Osteoblast (primary cell): ENCODE measurements at regions not wholly inside any gene's neighbourhood (a gene's known extent, or its start where the extent isn't known, plus 50 kb on each side); places are given as distances from the start of the nearest gene placed in this dataset.
A peak's percentile ranks its signal among the peaks of the same experiment; 100 is the strongest.

Source experiments
- DNase-seq: peaks from one replicate; pipeline ENCODE4 v3.0.0; 2011; ENCODE audit warnings: low spot score, mixed read lengths; ENCODE audit not compliant: insufficient read length; ENCODE audit errors: missing footprints
- H2AFZ ChIP-seq: 2 replicates; pipeline ENCODE4 v1.6.0; 2011; ENCODE audit warnings: mild to moderate bottlenecking, low read length
- H3K27ac ChIP-seq: 2 replicates; pipeline ENCODE4 v1.5.1; 2011; ENCODE audit warnings: mild to moderate bottlenecking, low read depth, low read length, moderate library complexity
- H3K27me3 ChIP-seq: 2 replicates; pipeline ENCODE4 v1.6.0; 2012; ENCODE audit warnings: mild to moderate bottlenecking, control low read depth, inconsistent platforms, low read length, moderate library complexity; ENCODE audit not compliant: insufficient read depth
- H3K36me3 ChIP-seq: 2 replicates; pipeline ENCODE4 v1.5.1; 2011; ENCODE audit warnings: mild to moderate bottlenecking, low read length, control low read depth, moderate library complexity; ENCODE audit not compliant: insufficient read depth
- H3K4me1 ChIP-seq: 2 replicates; pipeline ENCODE4 v1.5.1; 2011; ENCODE audit warnings: mild to moderate bottlenecking, low read length, control low read depth, moderate library complexity; ENCODE audit not compliant: insufficient read depth
- H3K4me2 ChIP-seq: 2 replicates; pipeline ENCODE4 v1.6.0; 2011; ENCODE audit warnings: mild to moderate bottlenecking, low read length; ENCODE audit not compliant: insufficient read depth
- H3K4me3 ChIP-seq: fragments of 200-600 bp; sonication (generic); 3 replicates; pipeline ENCODE4 v1.5.1; 2012; ENCODE audit warnings: mild to moderate bottlenecking, low read length, inconsistent platforms; ENCODE audit not compliant: insufficient read depth
- H3K79me2 ChIP-seq: 2 replicates; pipeline ENCODE4 v1.6.0; 2012; ENCODE audit warnings: mild to moderate bottlenecking, low read length, control low read depth, inconsistent platforms; ENCODE audit not compliant: insufficient read depth
- H3K9me3 ChIP-seq: 2 replicates; pipeline ENCODE4 v1.5.1; 2011; ENCODE audit warnings: low read depth, low read length, control low read depth
- H4K20me1 ChIP-seq: 2 replicates; pipeline ENCODE4 v1.6.0; 2012; ENCODE audit warnings: mild to moderate bottlenecking, low read length, control low read depth; ENCODE audit not compliant: insufficient read depth
- CTCF ChIP-seq: IDR thresholded peaks from 2 replicates; pipeline ENCODE4 v1.5.1; 2011; ENCODE audit warnings: mild to moderate bottlenecking, low read depth, low read length, moderate library complexity; ENCODE audit errors: extremely low read depth

DNA sequence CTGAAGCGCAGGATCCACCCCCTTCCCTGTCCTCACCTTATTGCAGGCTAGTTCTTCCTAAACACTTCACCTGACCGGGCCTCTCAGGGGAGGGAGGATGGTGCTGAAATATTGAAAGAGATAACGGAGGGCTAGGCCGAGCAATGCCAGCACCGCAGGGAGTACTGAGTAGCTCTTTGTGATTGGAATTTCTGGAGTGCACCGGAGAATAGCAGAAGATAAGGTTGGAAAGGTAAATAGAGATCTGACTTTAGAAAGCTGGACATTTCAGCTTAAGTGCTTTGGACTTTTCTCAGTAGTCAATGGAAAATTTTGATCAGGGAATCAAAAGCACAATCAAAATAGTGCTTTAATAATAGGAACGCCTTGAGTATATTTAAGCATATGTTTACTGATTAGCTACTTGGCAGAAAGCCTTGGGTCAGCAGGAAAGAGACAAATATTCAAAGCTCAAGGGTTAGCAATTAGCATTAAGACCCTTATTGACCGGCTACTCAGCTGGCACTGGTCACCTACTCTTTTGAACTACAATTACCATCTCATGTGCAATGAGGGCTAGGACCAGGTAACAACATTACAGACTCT is 142.9 kb upstream of the NDUFV2 start:
- Histone ChIP-seq H2AFZ (no peak overlapping the region), H3K27ac (no peak overlapping the region), H3K27me3 (no peaks in the 10 kb centered on the region), H3K79me2 (no peaks in the 10 kb centered on the region), H4K20me1 (no peaks in the 10 kb centered on the region), H3K4me3 (no peak overlapping the region), H3K4me2 (no peak overlapping the region), H3K4me1 (peaks cover 12% of the 10 kb centered on the region), H3K36me3 (no peaks in the 10 kb centered on the region), H3K9me3 (no peaks in the 10 kb centered on the region)
- TF ChIP-seq CTCF = no peak
- no peak for DNase-seq

DNA sequence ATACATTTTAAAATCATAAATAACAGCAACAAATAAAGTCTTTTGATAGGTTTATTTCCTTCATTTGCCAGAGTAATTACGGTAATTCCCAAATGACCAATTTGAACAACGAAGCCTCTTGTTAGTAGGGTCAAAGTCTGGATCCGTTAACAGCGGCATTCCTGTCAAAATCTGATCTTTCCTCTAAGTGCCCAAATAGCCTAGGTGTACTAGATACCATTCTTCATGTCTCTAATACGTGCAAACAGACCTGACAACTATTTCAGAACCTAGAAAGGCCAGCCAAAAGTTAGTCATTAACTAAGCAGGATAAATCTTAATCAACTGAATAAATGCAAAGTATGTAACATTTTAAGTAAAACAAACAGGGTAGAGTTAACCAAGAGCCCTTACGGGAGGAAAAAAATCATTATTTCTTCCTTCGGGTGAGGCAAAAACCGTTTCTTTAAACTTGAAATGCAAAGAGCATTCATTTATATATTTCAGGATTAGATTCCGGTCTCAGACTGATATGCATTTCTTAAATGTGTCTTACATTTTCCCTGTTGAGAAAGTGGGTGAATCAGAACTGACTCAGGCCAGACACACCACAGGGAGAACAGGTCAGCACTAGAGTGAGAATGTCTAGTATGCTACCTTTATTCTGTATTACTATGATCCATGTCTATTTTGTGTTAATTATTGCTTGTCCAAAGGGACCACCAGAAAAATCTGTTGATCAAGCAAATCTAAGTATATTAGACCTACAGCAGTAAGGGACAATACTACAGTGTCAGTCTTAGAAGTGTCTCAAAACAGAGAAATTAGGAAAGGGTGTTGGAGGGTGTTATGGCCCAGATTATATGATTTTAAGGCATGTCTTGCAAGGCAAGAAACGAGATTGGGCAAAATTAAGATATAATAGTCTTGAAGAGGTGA is 141.5 kb upstream of the NDUFV2 start:
- Histone ChIP-seq H2AFZ (peak overlapping the region; percentile 69), H3K4me1 (peaks cover 12% of the 10 kb centered on the region), H3K4me2 (peak overlapping the region; percentile 59), H3K9me3 (no peaks in the 10 kb centered on the region), H3K36me3 (no peaks in the 10 kb centered on the region), H3K27me3 (no peaks in the 10 kb centered on the region), H4K20me1 (no peaks in the 10 kb centered on the region), H3K4me3 (no peak overlapping the region), H3K79me2 (no peaks in the 10 kb centered on the region), H3K27ac (peak overlapping the region; percentile 64)
- no peak for TF ChIP-seq CTCF
- peak; percentile 94 for DNase-seq

DNA sequence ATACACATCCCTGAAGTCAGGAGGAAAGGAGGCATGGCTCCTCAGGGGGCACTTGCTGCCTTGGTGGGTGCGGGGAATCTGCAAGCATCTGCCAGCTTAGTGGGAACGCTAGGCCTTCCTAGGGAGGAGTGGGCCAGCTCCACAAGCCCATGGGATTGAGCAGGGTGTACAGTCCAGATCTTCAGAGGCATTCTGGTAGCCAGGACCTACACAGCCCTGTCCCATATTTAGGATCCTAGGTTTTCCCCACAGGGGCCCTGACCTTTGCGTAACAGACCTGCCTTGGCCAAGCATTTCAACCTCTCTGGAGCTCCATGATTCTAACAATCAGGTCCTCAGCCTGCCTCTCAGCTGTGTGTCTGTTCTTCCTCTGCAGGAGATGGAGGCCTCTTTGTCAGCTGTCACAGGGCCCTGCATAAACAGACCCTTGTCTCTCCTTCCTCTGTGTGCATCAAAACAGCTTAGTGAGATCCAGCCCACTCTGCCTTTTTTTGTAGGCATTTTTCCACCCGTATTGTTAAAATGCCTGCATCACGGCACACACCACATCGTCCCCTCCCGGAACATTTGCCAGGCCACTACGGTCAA is 140.2 kb upstream of the NDUFV2 start:
- TF ChIP-seq CTCF = no peak
- no peak overlapping the region for H3K27ac ChIP-seq
- peaks cover 12% of the 10 kb centered on the region for H3K4me1 ChIP-seq
- H2AFZ ChIP-seq = no peak overlapping the region
- no peak overlapping the region for H3K4me2 ChIP-seq
- DNase-seq = no peak
- H4K20me1 ChIP-seq = no peaks in the 10 kb centered on the region
- no peaks in the 10 kb centered on the region for H3K9me3 ChIP-seq
- no peaks in the 10 kb centered on the region for H3K27me3 ChIP-seq
- no peak overlapping the region for H3K4me3 ChIP-seq
- no peaks in the 10 kb centered on the region for H3K36me3 ChIP-seq
- H3K79me2 ChIP-seq = no peaks in the 10 kb centered on the region
